CD4-positive, alpha-beta T cell treated with Interleukin-21 for 1 hour (primary cell): ENCODE measurements at regions not wholly inside any gene's neighbourhood (a gene's known extent, or its start where the extent isn't known, plus 50 kb on each side); places are given as distances from the start of the nearest gene placed in this dataset.

Source experiments
- DNase-seq: peaks from one replicate; pipeline ENCODE4 v3.0.0-alpha.2; 2020

GRCh38 chr13:104181526-104182231, 1115.5 kb upstream of the SLC10A2 start:
- no peak for DNase-seq

DNA sequence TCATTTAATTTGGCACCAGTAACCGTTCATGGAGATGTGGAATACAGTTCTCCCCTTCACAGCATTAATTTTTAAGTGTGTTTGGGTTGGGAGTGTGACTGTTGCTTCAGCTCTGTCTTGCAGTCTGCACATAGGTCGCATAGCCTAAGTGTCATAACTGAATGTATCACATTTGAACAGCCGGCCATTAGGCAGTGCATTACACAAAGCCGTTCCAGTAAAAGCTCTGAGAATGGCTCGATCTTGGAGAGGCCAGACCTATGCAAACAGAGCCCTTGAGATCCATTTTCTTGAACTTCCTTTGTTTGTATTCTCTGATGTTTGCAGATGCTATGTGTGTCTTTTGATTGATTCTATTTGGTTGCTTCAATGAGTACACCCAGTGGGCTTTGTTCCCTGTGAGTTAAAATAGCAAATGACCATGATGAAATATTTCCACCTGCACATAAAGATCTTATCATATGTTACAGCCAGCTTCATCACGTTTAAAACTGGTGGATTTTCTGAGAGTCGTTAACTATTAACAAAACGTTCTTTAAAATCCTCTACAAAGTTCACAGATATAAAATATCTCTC, 1104.9 kb upstream of the SLC10A2 start:
- no peak for DNase-seq

DNA sequence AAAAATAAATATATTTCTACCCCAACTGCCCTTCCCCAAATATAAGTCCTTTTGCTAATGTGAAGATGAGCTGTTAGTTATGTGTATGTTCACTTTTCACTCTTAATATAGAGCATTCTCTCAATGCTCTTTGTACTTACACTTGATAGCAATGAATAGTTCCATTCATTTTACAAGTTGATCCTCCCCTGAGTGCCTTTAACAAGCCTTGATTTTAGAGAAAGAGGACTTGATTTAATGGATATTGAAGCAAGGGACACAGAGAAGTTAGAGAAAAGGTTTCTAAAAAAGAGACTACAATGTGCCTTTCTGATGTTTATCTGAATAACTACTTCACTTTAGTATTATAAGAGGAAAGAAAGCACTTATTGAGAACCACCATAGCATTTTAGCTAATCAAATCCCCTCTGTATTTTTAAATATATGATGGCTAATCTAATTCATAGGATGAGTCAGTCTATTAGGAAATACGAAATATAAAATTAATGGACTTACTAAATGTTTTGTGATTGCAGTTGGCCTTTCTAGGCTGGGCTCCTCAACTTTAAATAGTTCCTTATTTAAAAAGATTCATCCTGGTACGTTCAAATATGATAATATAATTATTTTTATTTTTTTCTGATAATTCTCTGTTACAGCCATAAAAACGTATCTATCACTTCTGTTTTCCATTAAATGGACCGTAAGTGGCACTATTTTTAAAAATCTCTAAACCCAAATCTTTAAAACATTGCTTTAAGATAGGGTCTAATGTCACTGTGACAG, 1097.8 kb upstream of the SLC10A2 start:
- DNase-seq = no peak

DNA sequence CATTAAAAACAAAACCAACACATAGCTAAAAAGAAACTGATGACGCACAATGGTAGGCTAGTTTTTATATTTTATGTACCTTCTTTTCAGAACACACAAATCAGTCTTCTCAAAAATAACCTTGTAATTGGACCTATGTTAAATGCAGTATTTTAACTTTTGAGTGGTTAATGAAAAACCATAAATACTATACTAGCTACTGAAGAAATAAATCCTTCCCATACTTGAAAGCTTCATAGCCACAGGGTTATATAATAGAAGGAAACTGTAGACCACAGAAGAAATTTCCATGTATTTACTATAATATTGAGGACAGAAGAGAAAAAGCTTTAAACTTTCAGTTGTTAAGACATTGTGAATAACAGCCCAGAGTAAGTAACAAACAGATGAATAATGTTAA, 1094.3 kb upstream of the SLC10A2 start:
- no peak for DNase-seq

GRCh38 chr13:104143760-104144416, 1077.7 kb upstream of the SLC10A2 start:
- no peak for DNase-seq

GRCh38 chr13:104140552-104140951, 1074.3 kb upstream of the SLC10A2 start:
- DNase-seq = no peak

DNA sequence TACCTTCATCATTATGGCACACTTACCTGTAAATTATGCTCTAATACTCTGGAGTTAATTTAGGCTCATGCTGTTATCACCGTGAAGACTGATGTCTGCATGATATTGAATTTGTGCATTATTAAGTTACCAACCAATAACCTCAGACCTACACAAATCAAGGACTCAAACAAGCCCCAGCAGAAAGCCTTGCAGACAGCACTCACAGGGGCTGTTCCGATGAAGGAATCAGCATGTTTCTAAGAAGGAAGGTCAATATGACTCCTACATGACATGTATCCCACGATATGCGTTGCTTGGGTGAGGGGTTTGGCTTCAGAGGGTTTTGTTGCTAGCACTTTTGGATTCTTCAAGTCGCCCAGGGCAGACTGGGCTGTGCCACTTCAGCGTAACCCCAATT, 1071.2 kb upstream of the SLC10A2 start:
- no peak for DNase-seq

- DNase-seq = no peak
Measured at GRCh38 chr13:104132849-104133248, 1066.6 kb upstream of the SLC10A2 start.

DNA sequence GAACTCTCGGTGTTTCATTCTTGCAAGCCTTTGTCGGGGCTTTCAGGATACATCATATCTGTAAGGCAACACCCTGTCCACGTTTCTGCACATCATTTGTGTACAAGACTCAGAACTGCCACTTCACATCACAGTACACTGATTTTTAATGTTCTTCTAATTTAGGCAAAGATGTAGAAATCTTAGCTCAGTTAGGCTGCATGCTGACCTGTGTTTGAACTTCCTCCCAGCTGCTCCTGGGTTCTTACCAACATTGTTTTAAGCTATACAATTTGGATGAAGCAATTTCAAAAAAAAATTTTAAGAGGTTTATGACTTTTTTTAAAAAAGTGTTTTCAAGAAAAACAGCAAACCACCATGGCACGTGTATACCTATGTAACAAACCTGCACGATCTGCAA, 1047.9 kb upstream of the SLC10A2 start:
- DNase-seq = no peak

GRCh38 chr13:104111031-104111430, 1044.8 kb upstream of the SLC10A2 start:
- no peak for DNase-seq

DNA sequence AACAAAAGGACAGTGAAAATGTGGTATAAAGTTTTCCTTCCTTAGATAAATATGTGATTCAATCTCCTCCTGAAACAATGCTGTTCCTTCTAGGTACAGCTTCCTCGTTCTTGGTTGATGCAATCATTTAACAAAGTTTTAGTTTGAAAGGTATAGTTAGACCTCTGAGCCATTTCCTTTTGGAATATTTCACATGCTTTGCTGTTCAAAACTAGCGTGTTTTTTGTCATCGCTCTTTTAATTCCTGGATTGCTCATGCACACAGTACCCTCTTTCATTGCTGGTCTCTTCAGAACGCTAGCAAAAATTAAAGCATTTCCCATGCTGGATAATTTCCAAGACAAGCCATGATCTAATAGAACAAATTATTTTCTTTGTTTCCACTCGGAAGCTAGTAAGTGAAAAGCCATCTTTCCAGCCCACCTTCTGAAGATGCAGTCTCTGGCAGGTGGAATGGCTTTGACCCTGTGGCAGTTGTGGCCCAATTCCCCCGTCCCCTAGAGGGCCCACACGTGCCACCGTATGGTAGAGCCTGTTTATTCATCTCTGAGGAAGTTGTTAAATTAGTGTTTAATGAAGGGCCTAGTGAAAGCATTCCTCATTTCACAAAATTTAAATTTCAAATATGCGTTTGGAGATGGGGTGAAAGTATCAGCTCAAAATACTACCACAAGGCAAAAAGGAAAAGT, 1040.6 kb upstream of the SLC10A2 start:
- no peak for DNase-seq

DNA sequence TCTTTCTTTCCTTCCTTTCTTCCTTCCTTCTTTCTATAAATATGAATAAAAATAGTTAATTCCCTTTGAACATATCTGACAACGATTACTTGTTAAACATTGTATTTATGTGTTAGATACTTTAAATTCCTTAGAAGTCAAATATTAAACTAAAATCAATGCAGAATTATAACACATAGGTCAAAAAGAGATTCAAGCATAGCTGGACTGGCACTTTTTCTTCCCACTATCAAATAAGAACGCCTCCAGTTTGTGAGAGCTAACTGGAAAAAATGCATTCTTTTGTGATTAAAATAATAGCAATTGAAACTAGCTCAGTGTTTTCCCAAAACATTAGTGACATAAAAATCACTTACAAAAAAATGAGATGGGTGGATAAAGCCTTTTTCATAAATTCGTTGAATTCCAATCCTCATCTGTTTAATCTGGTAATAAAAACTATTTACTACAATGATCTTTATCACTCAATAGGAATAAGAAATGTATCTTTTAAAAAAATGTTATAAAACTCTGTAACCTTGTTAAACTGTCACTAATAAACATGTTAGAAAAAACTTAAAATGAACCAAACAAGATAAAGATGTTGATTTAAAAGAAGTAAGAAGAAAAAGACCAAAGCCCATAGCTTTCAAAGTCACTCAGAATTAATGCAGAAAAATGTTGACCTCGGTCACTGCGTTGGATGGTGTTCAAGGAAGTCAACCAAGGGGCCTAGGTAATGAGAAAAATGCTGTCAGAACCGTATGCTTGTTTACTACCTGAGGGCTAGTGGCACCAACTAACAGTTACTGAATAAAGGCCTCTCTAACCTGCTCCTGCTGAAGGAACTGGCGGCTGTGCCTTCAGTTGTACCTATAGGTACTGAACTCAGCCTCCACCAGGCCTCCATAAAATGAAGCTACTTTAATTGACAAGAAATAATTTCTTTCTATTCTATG, 1039.5 kb upstream of the SLC10A2 start:
- DNase-seq = no peak

DNA sequence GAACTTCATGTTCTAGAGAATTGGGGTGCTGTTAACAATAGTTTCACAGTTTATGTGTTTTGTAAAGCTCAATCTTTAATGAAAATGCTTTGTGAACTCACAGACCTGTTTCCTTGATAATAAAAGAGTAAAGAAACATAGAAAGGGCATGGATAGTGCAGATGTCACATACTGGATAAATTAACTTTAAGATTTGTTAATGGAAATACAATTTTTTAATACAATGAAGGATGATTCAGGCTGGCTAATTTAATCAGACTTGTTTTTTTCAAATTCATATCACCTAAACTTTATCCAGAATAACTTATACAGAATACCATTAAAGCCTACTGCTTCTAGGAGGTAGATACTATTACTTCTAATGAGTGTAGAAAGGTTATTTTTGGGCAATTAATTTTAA, 1033.5 kb upstream of the SLC10A2 start:
- no peak for DNase-seq

- DNase-seq = no peak
Measured at GRCh38 chr13:104098421-104098820, 1032.2 kb upstream of the SLC10A2 start.

GRCh38 chr13:104086759-104087158, 1020.5 kb upstream of the SLC10A2 start:
- DNase-seq = no peak

DNA sequence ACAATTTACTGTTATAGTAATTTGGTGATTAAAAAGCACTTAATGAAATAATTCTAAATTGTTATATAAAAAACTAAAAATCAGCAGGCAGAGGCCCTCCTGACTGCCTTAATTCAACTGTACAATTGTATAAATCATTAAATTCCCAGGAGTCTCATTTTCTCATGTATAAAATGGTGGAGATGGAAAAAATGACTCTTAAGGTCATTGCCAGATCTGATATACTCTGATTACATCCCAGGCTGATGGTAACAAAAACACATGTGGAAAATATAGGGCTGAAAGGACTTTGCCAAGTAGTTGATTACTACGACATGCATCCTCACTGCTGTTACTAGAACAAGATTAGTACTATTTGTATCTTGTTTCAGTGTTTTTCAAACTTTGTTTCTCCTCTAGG, 1020.0 kb upstream of the SLC10A2 start:
- DNase-seq = no peak

DNA sequence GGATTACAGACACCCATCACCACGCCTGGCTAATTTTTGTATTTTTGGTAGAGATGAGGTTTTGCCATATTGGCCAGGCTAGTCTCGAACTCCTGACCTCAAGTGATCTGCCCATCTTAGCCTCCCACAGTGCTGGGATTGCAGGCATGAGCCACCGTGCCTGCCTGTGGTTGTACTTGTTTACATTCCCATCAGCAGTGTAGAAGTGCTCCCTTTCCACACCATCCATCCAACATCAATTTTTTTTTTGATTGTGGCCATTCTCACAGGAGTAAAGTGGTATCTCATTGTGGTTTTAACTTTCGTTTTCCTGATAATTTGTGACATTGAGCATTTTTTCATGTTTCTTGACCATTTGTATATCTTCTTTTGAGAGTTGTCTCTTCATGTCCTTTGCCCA, 1019.4 kb upstream of the SLC10A2 start:
- no peak for DNase-seq

- DNase-seq = no peak
Measured at GRCh38 chr13:104074326-104074725, 1008.1 kb upstream of the SLC10A2 start.

- DNase-seq = no peak
Measured at GRCh38 chr13:104071806-104072205, 1005.6 kb upstream of the SLC10A2 start.

GRCh38 chr13:104065328-104065727, 999.1 kb upstream of the SLC10A2 start:
- DNase-seq = no peak

DNA sequence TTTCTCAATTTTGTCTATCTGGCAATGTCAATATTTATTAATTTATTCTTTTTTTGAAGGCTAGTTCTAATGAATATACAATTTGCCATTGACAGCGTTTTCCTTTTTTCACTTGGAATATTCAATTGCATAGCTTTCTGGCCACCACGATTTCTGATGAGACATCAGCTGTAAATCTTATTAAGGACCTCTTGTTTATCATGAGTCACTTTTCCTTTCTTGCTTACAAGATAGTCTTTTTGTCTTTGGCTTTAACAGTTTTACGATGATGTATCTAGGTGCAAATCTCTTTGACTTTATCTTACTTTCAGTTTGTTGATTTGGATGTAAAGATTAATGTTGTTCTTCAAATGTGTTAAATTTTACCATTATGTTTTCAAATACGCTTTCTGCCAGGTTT, 991.6 kb upstream of the SLC10A2 start:
- DNase-seq = no peak

GRCh38 chr13:104045907-104046306, 979.7 kb upstream of the SLC10A2 start:
- DNase-seq = no peak
